Retinal pigment epithelial cell (primary cell): ENCODE measurements at regions not wholly inside any gene's neighbourhood (a gene's known extent, or its start where the extent isn't known, plus 50 kb on each side); places are given as distances from the start of the nearest gene placed in this dataset.

Experiments
- DNase-seq: peaks from one replicate; pipeline ENCODE4 v3.0.0-alpha.2; 2010; ENCODE audit warnings: low read depth
- H3K4me3 ChIP-seq: 2 replicates; pipeline ENCODE4 v1.5.1; 2011; ENCODE audit warnings: mild to moderate bottlenecking, low read length, control low read depth, moderate library complexity
- CTCF ChIP-seq: conservative IDR thresholded peaks from 2 replicates; pipeline ENCODE4 v1.5.1; 2011; ENCODE audit warnings: low read depth, low read length, control low read depth, inconsistent platforms

GRCh38 chr16:77116856-77117255 lies 74.1 kb upstream of the MON1B start:
- no peak for DNase-seq
- no peak for TF ChIP-seq CTCF
- H3K4me3 ChIP-seq: no peak overlapping the region

DNA sequence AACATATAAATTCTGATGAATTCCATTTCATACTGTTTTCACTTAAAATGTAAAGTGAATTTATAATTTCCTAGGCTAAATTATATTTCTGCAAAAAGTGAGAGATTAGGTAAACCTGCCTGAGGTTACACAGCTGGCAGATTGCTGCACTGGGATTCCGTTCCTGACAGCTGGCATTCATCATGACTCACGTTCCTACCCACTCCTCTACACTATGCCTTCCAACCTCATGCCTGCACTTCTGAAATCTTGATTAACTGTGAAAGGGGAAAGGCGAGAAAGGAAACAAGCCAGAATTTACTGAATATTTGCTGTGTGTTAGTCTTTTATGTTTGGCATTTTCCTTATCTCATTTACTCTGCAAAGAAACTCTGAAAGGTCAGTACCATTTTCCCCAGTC lies 73.3 kb upstream of the MON1B start:
- no peak overlapping the region for H3K4me3 ChIP-seq
- DNase-seq: no peak
- TF ChIP-seq CTCF: no peak

GRCh38 chr16:77131398-77131797 lies 59.6 kb upstream of the MON1B start:
- no peak overlapping the region for H3K4me3 ChIP-seq
- TF ChIP-seq CTCF: no peak
- no peak for DNase-seq

DNA sequence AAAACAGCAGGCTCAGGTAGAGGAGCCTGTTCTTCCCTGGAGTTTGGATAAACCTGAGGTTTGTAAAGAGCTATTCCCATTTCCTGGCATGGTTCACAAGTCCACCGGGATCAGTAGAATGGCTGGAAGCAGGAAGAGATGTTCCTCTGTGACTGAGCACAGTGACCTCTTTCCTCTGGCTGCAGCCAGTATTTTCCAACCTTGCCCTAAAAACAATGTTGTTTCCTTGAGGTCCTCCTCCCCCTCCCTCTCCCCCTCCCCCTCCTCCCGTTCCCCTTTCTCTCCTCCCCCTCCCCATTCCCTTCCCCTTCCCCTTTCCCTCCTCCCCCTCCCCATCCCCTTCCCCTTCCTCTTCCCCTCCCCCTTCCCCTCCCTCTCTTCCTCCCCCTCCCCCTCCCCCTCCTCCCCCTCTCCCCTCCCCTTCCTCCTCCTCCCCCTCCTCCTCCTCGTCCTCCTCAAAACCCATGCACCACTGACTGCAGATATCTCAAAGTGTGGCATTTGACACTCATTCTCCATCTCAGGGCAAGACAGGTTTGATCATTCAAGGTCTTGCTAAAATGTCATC lies 58.9 kb upstream of the MON1B start:
- no peak overlapping the region for H3K4me3 ChIP-seq
- no peak for TF ChIP-seq CTCF
- no peak for DNase-seq

GRCh38 chr16:77133706-77134105 lies 57.3 kb upstream of the MON1B start:
- H3K4me3 ChIP-seq: no peak overlapping the region
- TF ChIP-seq CTCF: no peak
- no peak for DNase-seq

DNA sequence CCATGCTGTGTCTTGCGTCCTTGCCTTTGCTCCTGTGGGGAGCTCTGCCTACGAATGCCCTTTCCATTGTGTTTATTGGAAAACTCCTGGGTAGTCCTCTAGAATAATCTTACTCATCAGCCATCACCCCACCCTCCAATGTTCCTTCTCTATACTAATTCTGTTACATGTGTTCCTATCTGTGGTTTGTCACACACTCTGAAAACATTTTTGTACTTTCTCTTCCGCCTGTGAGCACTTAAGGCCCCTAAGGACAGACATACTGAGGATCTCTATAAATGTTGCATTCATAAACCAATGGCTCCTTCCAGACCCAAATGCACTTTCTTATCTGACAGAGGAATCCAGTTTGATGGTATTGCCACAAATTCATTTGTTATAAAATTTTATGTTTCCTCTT lies 53.9 kb upstream of the MON1B start:
- no peak for DNase-seq
- no peak overlapping the region for H3K4me3 ChIP-seq
- TF ChIP-seq CTCF: no peak
